SK-N-SH treated with all-trans-retinoic acid at 6 μM for 48 hours (cell line): ENCODE measurements at regions not wholly inside any gene's neighbourhood (a gene's known extent, or its start where the extent isn't known, plus 50 kb on each side); places are given as distances from the start of the nearest gene placed in this dataset.

ENCODE experiments used
- ATAC-seq: fragments of 200-7000 bp; cut with Tn5 transposase; 3 replicates; pipeline ENCODE4 v1.9.1; 2020; ENCODE audit warnings: mild to moderate bottlenecking, moderate library complexity
- ARNTL ChIP-seq: fragments of 450-650 bp; formaldehyde crosslinking; IDR thresholded peaks from 2 replicates; pipeline ENCODE4 v1.5.0; 2020; ENCODE audit warnings: low read depth, mild to moderate bottlenecking, moderate library complexity, borderline replicate concordance
- BACH2 ChIP-seq: fragments of 250-450 bp; sonication (Bioruptor Pico); IDR thresholded peaks from 2 replicates; pipeline ENCODE4 v1.9.0; 2021; ENCODE audit warnings: mild to moderate bottlenecking, borderline replicate concordance
- ESRRG ChIP-seq: fragments of 250-450 bp; sonication (Bioruptor Pico); IDR thresholded peaks from 2 replicates; pipeline ENCODE4 v1.6.1; 2021; ENCODE audit warnings: mild to moderate bottlenecking
- GLIS3 ChIP-seq: fragments of 250-450 bp; sonication (Bioruptor Pico); IDR thresholded peaks from 2 replicates; pipeline ENCODE4 v1.5.0; 2020; ENCODE audit warnings: mild to moderate bottlenecking, moderate library complexity
- ISL1 ChIP-seq: fragments of 250-450 bp; sonication (Bioruptor Pico); IDR thresholded peaks from 2 replicates; pipeline ENCODE4 v2.1.2; 2022; ENCODE audit warnings: mild to moderate bottlenecking, moderate library complexity
- OSR1 ChIP-seq: fragments of 250-450 bp; sonication (Bioruptor Pico); IDR thresholded peaks from 2 replicates; pipeline ENCODE4 v1.8.0; 2022; ENCODE audit warnings: moderate library complexity, mild to moderate bottlenecking, inconsistent platforms
- PPARA ChIP-seq: fragments of 250-450 bp; sonication (Bioruptor Pico); IDR thresholded peaks from 2 replicates; pipeline ENCODE4 v1.5.0; 2020; ENCODE audit warnings: mild to moderate bottlenecking, borderline replicate concordance
- RARB ChIP-seq: fragments of 250-450 bp; sonication (Bioruptor Pico); IDR thresholded peaks from 2 replicates; pipeline ENCODE4 v1.8.0; 2021; ENCODE audit warnings: mild to moderate bottlenecking, moderate library complexity
- TOX ChIP-seq: fragments of 250-450 bp; sonication (Bioruptor Pico); IDR thresholded peaks from 2 replicates; pipeline ENCODE4 v1.8.0; 2021; ENCODE audit warnings: mild to moderate bottlenecking, moderate library complexity, borderline replicate concordance
- ZC3H10 ChIP-seq: fragments of 250-450 bp; sonication (Bioruptor Pico); IDR thresholded peaks from 2 replicates; pipeline ENCODE4 v1.5.1; 2021; ENCODE audit warnings: mild to moderate bottlenecking, moderate library complexity
- ZFP3 ChIP-seq: fragments of 250-450 bp; sonication (Bioruptor Pico); IDR thresholded peaks from 2 replicates; pipeline ENCODE4 v1.5.0; 2020; ENCODE audit warnings: mild to moderate bottlenecking, moderate library complexity
- ZFP30 ChIP-seq: fragments of 450-650 bp; formaldehyde crosslinking; IDR thresholded peaks from 2 replicates; pipeline ENCODE4 v1.5.0; 2022; ENCODE audit warnings: mild to moderate bottlenecking, moderate library complexity
- ZNF565 ChIP-seq: fragments of 450-650 bp; formaldehyde crosslinking; conservative IDR thresholded peaks from 2 replicates; pipeline ENCODE4 v1.5.0; 2020; ENCODE audit warnings: low read depth, mild to moderate bottlenecking, moderate library complexity
- ZNF70 ChIP-seq: fragments of 450-650 bp; formaldehyde crosslinking; IDR thresholded peaks from 2 replicates; pipeline ENCODE4 v1.5.0; 2020; ENCODE audit warnings: mild to moderate bottlenecking, moderate library complexity
- ZNF8 ChIP-seq: fragments of 450-650 bp; formaldehyde crosslinking; IDR thresholded peaks from 2 replicates; pipeline ENCODE4 v1.5.0; 2020; ENCODE audit warnings: mild to moderate bottlenecking, moderate library complexity
- TF ChIP-seq, protein P1 (sequence below): fragments of 250-450 bp; sonication (Bioruptor Pico); IDR thresholded peaks from 2 replicates; pipeline ENCODE4 v1.8.0; 2021; ENCODE audit warnings: low read depth, mild to moderate bottlenecking, moderate library complexity, borderline replicate concordance
- TF ChIP-seq, protein P2 (sequence below): fragments of 250-450 bp; sonication (Bioruptor Pico); IDR thresholded peaks from 2 replicates; pipeline ENCODE4 v1.5.0; 2020; ENCODE audit warnings: mild to moderate bottlenecking, moderate library complexity
- TF ChIP-seq, protein P3 (sequence below): fragments of 250-450 bp; sonication (Bioruptor Pico); IDR thresholded peaks from 2 replicates; pipeline ENCODE4 v1.8.0; 2020; ENCODE audit warnings: mild to moderate bottlenecking, moderate library complexity, borderline replicate concordance
- TF ChIP-seq, protein P4 (sequence below): fragments of 250-450 bp; sonication (Bioruptor Pico); IDR thresholded peaks from 2 replicates; pipeline ENCODE4 v1.5.1; 2021; ENCODE audit warnings: mild to moderate bottlenecking, moderate library complexity

DNA sequence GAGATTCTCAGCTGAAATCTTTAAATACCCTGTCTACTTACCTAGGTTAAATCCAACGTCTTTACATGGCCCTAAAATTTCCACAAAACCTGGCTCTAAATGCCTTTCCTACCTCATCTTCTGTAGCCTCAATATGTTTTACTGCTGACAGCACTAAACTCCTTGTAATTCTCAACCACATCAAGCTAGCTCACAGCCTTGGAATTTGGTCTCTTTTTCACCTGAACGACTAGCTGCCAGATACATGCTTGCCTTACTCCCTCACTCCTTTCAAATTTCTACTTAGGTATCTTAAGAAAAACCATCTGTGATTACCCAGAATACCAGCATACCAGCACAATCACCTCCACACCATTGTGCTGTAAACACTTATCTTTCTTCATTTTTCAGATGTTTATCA lies 635.6 kb upstream of the PCDH10 start (continued):
- TF ChIP-seq, protein P1, sequence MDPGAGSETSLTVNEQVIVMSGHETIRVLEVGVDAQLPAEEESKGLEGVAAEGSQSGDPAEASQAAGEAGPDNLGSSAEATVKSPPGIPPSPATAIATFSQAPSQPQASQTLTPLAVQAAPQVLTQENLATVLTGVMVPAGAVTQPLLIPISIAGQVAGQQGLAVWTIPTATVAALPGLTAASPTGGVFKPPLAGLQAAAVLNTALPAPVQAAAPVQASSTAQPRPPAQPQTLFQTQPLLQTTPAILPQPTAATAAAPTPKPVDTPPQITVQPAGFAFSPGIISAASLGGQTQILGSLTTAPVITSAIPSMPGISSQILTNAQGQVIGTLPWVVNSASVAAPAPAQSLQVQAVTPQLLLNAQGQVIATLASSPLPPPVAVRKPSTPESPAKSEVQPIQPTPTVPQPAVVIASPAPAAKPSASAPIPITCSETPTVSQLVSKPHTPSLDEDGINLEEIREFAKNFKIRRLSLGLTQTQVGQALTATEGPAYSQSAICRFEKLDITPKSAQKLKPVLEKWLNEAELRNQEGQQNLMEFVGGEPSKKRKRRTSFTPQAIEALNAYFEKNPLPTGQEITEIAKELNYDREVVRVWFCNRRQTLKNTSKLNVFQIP (CRISPR knock-in tag), result no peak
- TF ChIP-seq ZC3H10 (CRISPR knock-in tag), result no peak
- no peak for TF ChIP-seq ZFP3 (CRISPR knock-in tag)
- TF ChIP-seq ZNF70 (CRISPR knock-in tag), result no peak
- no peak for TF ChIP-seq OSR1

DNA sequence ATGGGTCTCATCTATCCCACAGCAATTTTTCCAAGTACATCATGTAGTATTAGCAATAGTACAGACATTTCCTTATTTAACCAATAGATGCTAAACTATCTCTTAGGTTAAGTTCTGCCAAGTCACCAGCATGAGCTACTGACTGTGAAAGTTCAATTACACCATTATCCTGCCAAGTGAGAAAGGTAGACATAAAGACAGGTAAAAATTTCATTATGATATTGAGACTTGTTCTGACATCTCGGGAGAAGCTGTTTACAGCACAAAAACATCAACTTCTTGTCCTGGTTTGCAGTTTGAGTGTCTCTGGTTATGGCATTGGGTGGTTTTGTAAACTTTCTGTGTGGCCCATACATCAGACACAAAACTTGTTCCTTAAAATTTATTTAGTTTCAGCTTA lies 622.4 kb upstream of the PCDH10 start:
- TF ChIP-seq RARB (CRISPR knock-in tag) (no peak), ZFP30 (no peak), ZNF565 (no peak), ZNF70 (CRISPR knock-in tag) (no peak), ZC3H10 (CRISPR knock-in tag) (no peak)
- TF ChIP-seq, protein P2, sequence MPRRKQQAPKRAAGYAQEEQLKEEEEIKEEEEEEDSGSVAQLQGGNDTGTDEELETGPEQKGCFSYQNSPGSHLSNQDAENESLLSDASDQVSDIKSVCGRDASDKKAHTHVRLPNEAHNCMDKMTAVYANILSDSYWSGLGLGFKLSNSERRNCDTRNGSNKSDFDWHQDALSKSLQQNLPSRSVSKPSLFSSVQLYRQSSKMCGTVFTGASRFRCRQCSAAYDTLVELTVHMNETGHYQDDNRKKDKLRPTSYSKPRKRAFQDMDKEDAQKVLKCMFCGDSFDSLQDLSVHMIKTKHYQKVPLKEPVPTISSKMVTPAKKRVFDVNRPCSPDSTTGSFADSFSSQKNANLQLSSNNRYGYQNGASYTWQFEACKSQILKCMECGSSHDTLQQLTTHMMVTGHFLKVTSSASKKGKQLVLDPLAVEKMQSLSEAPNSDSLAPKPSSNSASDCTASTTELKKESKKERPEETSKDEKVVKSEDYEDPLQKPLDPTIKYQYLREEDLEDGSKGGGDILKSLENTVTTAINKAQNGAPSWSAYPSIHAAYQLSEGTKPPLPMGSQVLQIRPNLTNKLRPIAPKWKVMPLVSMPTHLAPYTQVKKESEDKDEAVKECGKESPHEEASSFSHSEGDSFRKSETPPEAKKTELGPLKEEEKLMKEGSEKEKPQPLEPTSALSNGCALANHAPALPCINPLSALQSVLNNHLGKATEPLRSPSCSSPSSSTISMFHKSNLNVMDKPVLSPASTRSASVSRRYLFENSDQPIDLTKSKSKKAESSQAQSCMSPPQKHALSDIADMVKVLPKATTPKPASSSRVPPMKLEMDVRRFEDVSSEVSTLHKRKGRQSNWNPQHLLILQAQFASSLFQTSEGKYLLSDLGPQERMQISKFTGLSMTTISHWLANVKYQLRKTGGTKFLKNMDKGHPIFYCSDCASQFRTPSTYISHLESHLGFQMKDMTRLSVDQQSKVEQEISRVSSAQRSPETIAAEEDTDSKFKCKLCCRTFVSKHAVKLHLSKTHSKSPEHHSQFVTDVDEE (CRISPR knock-in tag), result no peak
- no peak for ATAC-seq

DNA sequence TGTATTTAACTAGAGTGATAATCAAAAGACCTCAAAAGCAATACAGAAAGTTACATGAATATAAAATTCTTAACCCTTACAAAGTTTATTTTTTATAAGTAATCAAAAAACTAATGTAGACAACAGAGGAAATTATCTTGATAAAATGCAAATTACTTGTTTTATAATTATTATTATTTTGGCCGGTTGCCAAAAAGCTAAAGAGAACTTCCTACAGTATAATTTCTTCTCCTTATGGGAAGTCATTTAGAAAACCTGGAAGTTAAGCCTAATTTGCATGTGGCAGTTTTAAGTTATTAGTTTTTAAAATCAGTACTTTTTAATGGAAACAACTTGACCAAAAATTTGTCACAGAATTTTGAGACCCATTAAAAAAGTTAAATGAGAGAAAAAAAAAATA lies 621.3 kb upstream of the PCDH10 start:
- ATAC-seq, result no peak
- TF ChIP-seq ZFP3 (CRISPR knock-in tag) (no peak), ZNF565 (no peak), GLIS3 (CRISPR knock-in tag) (no peak), OSR1 (no peak), RARB (CRISPR knock-in tag) (no peak), PPARA (no peak), ARNTL (CRISPR knock-in tag) (no peak), ESRRG (CRISPR knock-in tag) (no peak), ZNF8 (CRISPR knock-in tag) (no peak), ISL1 (no peak)
- TF ChIP-seq, protein P2 (CRISPR knock-in tag), result no peak
- TF ChIP-seq, protein P1 (CRISPR knock-in tag), result no peak

DNA sequence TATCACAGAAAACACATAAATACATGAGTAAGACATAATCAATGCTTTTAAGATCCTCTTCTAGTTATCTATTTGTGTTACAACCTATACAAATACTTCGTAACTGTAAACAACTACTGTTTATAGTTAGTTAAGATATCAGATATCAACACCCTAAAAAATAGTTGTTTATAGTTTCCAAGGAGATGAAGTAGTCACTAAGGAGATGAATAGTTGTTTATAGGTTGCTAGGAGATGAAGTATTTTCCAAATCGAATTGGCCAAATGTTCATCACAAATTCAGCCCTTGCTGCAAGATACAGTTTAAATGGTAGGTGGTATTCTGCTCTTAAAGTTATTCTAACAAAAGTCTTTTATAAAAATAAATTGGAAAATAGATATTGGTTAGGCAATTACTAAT lies 618.2 kb upstream of the PCDH10 start:
- no peak for ATAC-seq
- TF ChIP-seq ZFP3 (CRISPR knock-in tag) (no peak), ZNF565 (no peak), BACH2 (CRISPR knock-in tag) (no peak), GLIS3 (CRISPR knock-in tag) (no peak), TOX (CRISPR knock-in tag) (no peak)
- TF ChIP-seq, protein P2 (CRISPR knock-in tag), result no peak
- TF ChIP-seq, protein P3, sequence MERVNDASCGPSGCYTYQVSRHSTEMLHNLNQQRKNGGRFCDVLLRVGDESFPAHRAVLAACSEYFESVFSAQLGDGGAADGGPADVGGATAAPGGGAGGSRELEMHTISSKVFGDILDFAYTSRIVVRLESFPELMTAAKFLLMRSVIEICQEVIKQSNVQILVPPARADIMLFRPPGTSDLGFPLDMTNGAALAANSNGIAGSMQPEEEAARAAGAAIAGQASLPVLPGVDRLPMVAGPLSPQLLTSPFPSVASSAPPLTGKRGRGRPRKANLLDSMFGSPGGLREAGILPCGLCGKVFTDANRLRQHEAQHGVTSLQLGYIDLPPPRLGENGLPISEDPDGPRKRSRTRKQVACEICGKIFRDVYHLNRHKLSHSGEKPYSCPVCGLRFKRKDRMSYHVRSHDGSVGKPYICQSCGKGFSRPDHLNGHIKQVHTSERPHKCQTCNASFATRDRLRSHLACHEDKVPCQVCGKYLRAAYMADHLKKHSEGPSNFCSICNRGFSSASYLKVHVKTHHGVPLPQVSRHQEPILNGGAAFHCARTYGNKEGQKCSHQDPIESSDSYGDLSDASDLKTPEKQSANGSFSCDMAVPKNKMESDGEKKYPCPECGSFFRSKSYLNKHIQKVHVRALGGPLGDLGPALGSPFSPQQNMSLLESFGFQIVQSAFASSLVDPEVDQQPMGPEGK, result no peak
- TF ChIP-seq, protein P4, sequence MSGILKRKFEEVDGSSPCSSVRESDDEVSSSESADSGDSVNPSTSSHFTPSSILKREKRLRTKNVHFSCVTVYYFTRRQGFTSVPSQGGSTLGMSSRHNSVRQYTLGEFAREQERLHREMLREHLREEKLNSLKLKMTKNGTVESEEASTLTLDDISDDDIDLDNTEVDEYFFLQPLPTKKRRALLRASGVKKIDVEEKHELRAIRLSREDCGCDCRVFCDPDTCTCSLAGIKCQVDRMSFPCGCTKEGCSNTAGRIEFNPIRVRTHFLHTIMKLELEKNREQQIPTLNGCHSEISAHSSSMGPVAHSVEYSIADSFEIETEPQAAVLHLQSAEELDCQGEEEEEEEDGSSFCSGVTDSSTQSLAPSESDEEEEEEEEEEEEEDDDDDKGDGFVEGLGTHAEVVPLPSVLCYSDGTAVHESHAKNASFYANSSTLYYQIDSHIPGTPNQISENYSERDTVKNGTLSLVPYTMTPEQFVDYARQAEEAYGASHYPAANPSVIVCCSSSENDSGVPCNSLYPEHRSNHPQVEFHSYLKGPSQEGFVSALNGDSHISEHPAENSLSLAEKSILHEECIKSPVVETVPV, result no peak
